ENCODE measurements at regions not wholly inside any gene's neighbourhood (a gene's known extent, or its start where the extent isn't known, plus 50 kb on each side); places are given as distances from the start of the nearest gene placed in this dataset.

DNA sequence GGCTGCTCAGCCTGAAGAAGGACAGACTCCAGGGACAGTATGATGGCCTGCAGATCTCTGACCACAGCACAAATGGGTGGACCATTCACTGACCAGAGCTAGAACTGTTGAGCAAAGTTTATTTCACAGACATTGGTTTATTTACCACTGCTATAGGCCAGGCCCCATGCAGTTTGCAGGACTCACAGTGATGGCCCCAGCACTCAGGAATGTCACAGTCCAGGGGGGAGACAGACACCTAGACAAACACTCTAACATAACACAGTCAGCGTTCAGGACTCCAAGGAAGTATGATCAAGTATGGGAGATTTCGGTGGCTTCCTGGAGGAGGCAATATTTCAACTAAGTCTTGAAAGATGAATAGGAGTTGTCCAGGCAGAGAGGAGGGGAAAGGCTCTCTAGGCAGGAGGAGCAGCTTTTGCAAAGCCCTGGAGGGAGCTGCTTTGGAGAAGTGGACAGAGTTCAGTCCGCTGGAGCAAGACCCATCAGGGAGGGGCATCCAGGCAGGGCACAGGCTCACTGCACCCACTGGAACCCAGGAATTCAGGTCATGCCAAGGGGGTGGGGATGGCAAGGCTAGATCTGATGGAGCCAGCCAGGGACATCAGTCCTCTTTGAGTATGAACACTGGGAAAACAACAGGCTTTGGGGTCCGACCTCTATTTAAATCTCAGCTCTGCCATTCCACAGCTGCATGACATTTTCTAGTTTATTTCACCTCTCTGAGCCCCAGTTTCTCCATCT lies 454.3 kb downstream of the MATN1 start:
- no peak for TF ChIP-seq POLR2AphosphoS5 (IDR thresholded peaks at IDR 0.05)
- TF ChIP-seq, protein P1, sequence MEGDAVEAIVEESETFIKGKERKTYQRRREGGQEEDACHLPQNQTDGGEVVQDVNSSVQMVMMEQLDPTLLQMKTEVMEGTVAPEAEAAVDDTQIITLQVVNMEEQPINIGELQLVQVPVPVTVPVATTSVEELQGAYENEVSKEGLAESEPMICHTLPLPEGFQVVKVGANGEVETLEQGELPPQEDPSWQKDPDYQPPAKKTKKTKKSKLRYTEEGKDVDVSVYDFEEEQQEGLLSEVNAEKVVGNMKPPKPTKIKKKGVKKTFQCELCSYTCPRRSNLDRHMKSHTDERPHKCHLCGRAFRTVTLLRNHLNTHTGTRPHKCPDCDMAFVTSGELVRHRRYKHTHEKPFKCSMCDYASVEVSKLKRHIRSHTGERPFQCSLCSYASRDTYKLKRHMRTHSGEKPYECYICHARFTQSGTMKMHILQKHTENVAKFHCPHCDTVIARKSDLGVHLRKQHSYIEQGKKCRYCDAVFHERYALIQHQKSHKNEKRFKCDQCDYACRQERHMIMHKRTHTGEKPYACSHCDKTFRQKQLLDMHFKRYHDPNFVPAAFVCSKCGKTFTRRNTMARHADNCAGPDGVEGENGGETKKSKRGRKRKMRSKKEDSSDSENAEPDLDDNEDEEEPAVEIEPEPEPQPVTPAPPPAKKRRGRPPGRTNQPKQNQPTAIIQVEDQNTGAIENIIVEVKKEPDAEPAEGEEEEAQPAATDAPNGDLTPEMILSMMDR (IDR thresholded peaks at IDR 0.05) = no peak
- TF ChIP-seq POLR2A (IDR thresholded peaks at IDR 0.05; ENCODE audit: low read depth) = no peak

Measured in esophagus muscularis mucosa (tissue), 3 donors.